GM12878 (cell line): ENCODE measurements at regions not wholly inside any gene's neighbourhood (a gene's known extent, or its start where the extent isn't known, plus 50 kb on each side); places are given as distances from the start of the nearest gene placed in this dataset.

Experiments
- ATAC-seq: fragments of 200-7000 bp; cut with Tn5 transposase; 3 replicates; pipeline ENCODE4 v1.9.1; 2020; ENCODE audit warnings: mild to moderate bottlenecking, moderate library complexity
- BruUV-seq: library from RNA; stranded (reverse); fragments of 400-500 nt; replicated peaks from 2 replicates; lab custom pipeline; 2021; lab: Mats Ljungman, UMichigan
- CTCF ChIA-PET: fragments of 300-600 bp; sonication (Branson Sonifier 250); formaldehyde crosslinking; extraction: SDS; loops from one replicate; lab custom pipeline; 2021; ENCODE audit warnings: inconsistent platforms; lab: Yijun Ruan, JAX
- POLR2A ChIA-PET: fragments of 350-600 bp; formaldehyde crosslinking; extraction: SDS; loops from one replicate; lab custom pipeline; 2021; ENCODE audit warnings: inconsistent platforms; lab: Charles Lee
- RAD21 ChIA-PET: fragments of 300-600 bp; sonication (Branson Sonifier 250); formaldehyde crosslinking; loops from one replicate; lab custom pipeline; 2023; ENCODE audit warnings: antibody characterized with exemption; ENCODE audit not compliant: unreplicated experiment; lab: Charles Lee
- SMC1A ChIA-PET: fragments of 300-600 bp; sonication (Branson Sonifier 250); formaldehyde crosslinking; loops from one replicate; lab custom pipeline; 2023; ENCODE audit not compliant: unreplicated experiment, uncharacterized antibody; lab: Charles Lee
- DNase-seq: peaks from one replicate; pipeline ENCODE4 v3.0.0-alpha.2; 2011; ENCODE audit warnings: low read depth, low spot score
- FAIRE-seq: peaks from 3 replicates; lab custom pipeline; 2011; peaks lifted over from hg19 to GRCh38; lab: Jason Lieb, UNC
- H2AFZ ChIP-seq: 2 replicates; pipeline ENCODE4 v1.6.0; 2011; ENCODE audit warnings: low read depth, low read length, control low read depth; ENCODE audit not compliant: control insufficient read depth
- H3K27ac ChIP-seq: 2 replicates; pipeline ENCODE4 v1.5.1; 2011; ENCODE audit warnings: control low read depth; ENCODE audit not compliant: control insufficient read depth, insufficient read depth
- H3K27me3 ChIP-seq, 2 experiments: replicated peaks in 1 of 2; 2 replicates each; pipeline versions ENCODE4 v1.6.0 to v1.6.1; 2011; ENCODE audit warnings: low read length in 1 of 2; ENCODE audit not compliant: control insufficient read depth in 2 of 2, insufficient read depth in 2 of 2
- H3K36me3 ChIP-seq, 2 experiments: 2 replicates each; pipeline ENCODE4 v1.5.1; 2011; ENCODE audit warnings: low read length in 1 of 2; ENCODE audit not compliant: control insufficient read depth in 2 of 2, insufficient read depth in 2 of 2
- H3K4me1 ChIP-seq: 2 replicates; pipeline ENCODE4 v1.6.1; 2011; ENCODE audit warnings: mild to moderate bottlenecking, low read length, moderate library complexity, mixed read lengths; ENCODE audit not compliant: control insufficient read depth, insufficient read depth
- H3K4me2 ChIP-seq: 2 replicates; pipeline ENCODE4 v1.6.0; 2011; ENCODE audit warnings: control low read depth; ENCODE audit not compliant: control insufficient read depth, insufficient read depth
- H3K4me3 ChIP-seq: fragments of 200-600 bp; sonication (generic); 2 replicates; pipeline ENCODE4 v1.5.1; 2016
- H3K79me2 ChIP-seq: 2 replicates; pipeline ENCODE4 v1.6.0; 2011; ENCODE audit warnings: low read length; ENCODE audit not compliant: control insufficient read depth, insufficient read depth
- H3K9ac ChIP-seq: 2 replicates; pipeline ENCODE4 v1.8.0; 2011; ENCODE audit warnings: low read length, control low read depth, mixed read lengths; ENCODE audit not compliant: control insufficient read depth, insufficient read depth
- H3K9me3 ChIP-seq: replicated peaks from 3 replicates; pipeline ENCODE4 v1.5.1; 2011; ENCODE audit warnings: mild to moderate bottlenecking, low read length; ENCODE audit not compliant: control insufficient read depth, insufficient read depth
- H4K20me1 ChIP-seq: 2 replicates; pipeline ENCODE4 v1.6.0; 2011; ENCODE audit not compliant: control insufficient read depth, insufficient read depth
- BHLHE40 ChIP-seq, 2 experiments: fragments of 450-650 bp in 1 of 2; IDR thresholded peaks; 2 replicates each; pipeline ENCODE4 v1.6.1; 2011 to 2017; ENCODE audit warnings: low read depth in 2 of 2, borderline replicate concordance in 1 of 2, improper control_type of control experiment in 1 of 2, low read length in 1 of 2, mild to moderate bottlenecking in 1 of 2
- CBFB ChIP-seq: IDR thresholded peaks from 2 replicates; pipeline ENCODE4 v1.6.1; 2016; ENCODE audit warnings: antibody characterized with exemption, low read depth
- FOXK2 ChIP-seq: fragments of 450-650 bp; IDR thresholded peaks from 2 replicates; pipeline ENCODE4 v1.6.1; 2017; ENCODE audit warnings: mild to moderate bottlenecking, moderate library complexity
- HCFC1 ChIP-seq: fragments of 150-350 bp; IDR thresholded peaks from 2 replicates; pipeline ENCODE4 v1.6.1; 2014; ENCODE audit warnings: low read length
- RAD21 ChIP-seq: IDR thresholded peaks from 2 replicates; pipeline ENCODE4 v1.6.1; 2011; ENCODE audit warnings: mild to moderate bottlenecking, low read depth, low read length, moderate library complexity; ENCODE audit not compliant: insufficient read depth
- SMARCA5 ChIP-seq: fragments of 450-650 bp; IDR thresholded peaks from 2 replicates; pipeline ENCODE4 v1.6.1; 2017; ENCODE audit warnings: mild to moderate bottlenecking
- ZBED1 ChIP-seq: IDR thresholded peaks from 2 replicates; pipeline ENCODE4 v1.6.1; 2016; ENCODE audit warnings: borderline replicate concordance
- ZNF622 ChIP-seq: fragments of 450-650 bp; IDR thresholded peaks from 2 replicates; pipeline ENCODE4 v1.6.1; 2017; ENCODE audit warnings: mild to moderate bottlenecking, inconsistent platforms
- whole genome bisulfite sequencing: methylation state at CpG from one replicate; pipeline ENCODE4 v1.1.6; 2016; ENCODE audit warnings: low lambda C conversion rate; ENCODE audit not compliant: insufficient replicate concordance, insufficient coverage; ENCODE audit errors: missing lambda C conversion rate; 5-methylcytosine and 5-hydroxymethylcytosine counted together
- in situ Hi-C: fragments of 300-500 bp; cut with MboI; formaldehyde crosslinking; loops from 9 replicates; pipeline ENCODE4 v1.14.3; 2018; ENCODE audit warnings: mixed read lengths
- intact Hi-C: fragments of 100-400 bp; cut with micrococcal nuclease; formaldehyde crosslinking; loops from one replicate; pipeline ENCODE4 v1.14.2; 2022; ENCODE audit not compliant: unreplicated experiment
- TF ChIP-seq, protein P1 (sequence below), 3 experiments: IDR thresholded peaks in 2 of 3; conservative IDR thresholded peaks in 1 of 3; 2 replicates each; pipeline ENCODE4 v1.5.1; 2011; ENCODE audit warnings: low read depth in 3 of 3, low read length in 3 of 3, mild to moderate bottlenecking in 3 of 3, control low read depth in 2 of 3, moderate library complexity in 2 of 3, inconsistent platforms in 1 of 3, mixed read lengths in 1 of 3; ENCODE audit not compliant: control insufficient read depth in 2 of 3, insufficient read depth in 1 of 3; ENCODE audit errors: extremely low read depth in 1 of 3

DNA sequence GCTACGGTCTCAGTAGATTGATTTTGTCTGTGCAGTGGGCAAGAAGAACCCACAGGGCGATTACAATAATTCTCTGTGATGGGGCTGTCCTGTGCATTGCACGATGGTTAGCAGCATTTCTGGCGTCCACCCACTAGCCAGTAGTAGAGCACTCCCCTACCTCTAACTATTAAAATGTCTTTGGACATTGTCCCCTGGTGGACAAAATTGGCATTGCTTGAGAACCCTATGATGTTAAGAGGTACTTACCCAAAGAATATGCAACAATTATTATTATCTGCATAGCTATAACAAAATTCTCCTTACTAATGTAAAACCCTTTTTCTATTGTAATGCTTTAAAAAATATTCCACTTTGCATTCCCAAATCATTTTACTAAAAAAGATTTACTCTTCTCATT is 109.5 kb upstream of the VCX3A start:
- in situ Hi-C loops, result no loop called here
- 57% methylated on average over 4 of the region's 4 CpGs for WGBS
- H2AFZ ChIP-seq, result no peak overlapping the region
- TF ChIP-seq CBFB (no peak), RAD21 (peak; percentile 26; the same call in 1 of the 2 replicates), ZBED1 (no peak), FOXK2 (no peak), ZNF622 (no peak), BHLHE40 (IDR thresholded peaks at IDR 0.05; ENCODE audit: borderline replicate concordance in 1 of 2, low read depth in 2 of 2, low read length in 1 of 2) (no peak), HCFC1 (no peak), SMARCA5 (no peak)
- TF ChIP-seq, protein P1, sequence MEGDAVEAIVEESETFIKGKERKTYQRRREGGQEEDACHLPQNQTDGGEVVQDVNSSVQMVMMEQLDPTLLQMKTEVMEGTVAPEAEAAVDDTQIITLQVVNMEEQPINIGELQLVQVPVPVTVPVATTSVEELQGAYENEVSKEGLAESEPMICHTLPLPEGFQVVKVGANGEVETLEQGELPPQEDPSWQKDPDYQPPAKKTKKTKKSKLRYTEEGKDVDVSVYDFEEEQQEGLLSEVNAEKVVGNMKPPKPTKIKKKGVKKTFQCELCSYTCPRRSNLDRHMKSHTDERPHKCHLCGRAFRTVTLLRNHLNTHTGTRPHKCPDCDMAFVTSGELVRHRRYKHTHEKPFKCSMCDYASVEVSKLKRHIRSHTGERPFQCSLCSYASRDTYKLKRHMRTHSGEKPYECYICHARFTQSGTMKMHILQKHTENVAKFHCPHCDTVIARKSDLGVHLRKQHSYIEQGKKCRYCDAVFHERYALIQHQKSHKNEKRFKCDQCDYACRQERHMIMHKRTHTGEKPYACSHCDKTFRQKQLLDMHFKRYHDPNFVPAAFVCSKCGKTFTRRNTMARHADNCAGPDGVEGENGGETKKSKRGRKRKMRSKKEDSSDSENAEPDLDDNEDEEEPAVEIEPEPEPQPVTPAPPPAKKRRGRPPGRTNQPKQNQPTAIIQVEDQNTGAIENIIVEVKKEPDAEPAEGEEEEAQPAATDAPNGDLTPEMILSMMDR (IDR thresholded peaks at IDR 0.05 in 2 of 3, conservative IDR thresholded peaks at IDR 0.05 in 1 of 3; ENCODE audit: control insufficient read depth in 2 of 3, extremely low read depth in 1 of 3, insufficient read depth in 1 of 3, low read depth in 3 of 3, low read length in 3 of 3), result peak in 2 of 3 experiments; percentile 7 to 37; a peak in 1 of 6 replicates
- ChIA-PET CTCF (no interaction called here), POLR2A (interaction anchor here (0.6 kb wide), 1 partner anchor 72 kb away, joined by 3 read pairs; no protein-coding TSS in a partner anchor), SMC1A (no interaction called here), RAD21 (no interaction called here)
- BruUV-seq, result no TSS peak
- no peak overlapping the region for H3K4me3 ChIP-seq
- H3K27ac ChIP-seq, result no peak overlapping the region
- no peaks in the 10 kb centered on the region for H3K27me3 ChIP-seq
- H4K20me1 ChIP-seq, result no peaks in the 10 kb centered on the region
- FAIRE-seq (no peak), DNase-seq (no peak), ATAC-seq (no peak)
- H3K9me3 ChIP-seq, result peaks cover 2% of the 10 kb centered on the region; the same call in 1 of the 3 replicates
- H3K79me2 ChIP-seq, result no peaks in the 10 kb centered on the region
- no peak overlapping the region for H3K9ac ChIP-seq
- no peaks in the 10 kb centered on the region for H3K36me3 ChIP-seq
- no peak overlapping the region for H3K4me2 ChIP-seq
- H3K4me1 ChIP-seq, result no peaks in the 10 kb centered on the region
- intact Hi-C loops, result no loop called here
